Mesendoderm (in vitro differentiated cells): ENCODE measurements at regions not wholly inside any gene's neighbourhood (a gene's known extent, or its start where the extent isn't known, plus 50 kb on each side); places are given as distances from the start of the nearest gene placed in this dataset.

Source experiments
- DNase-seq: peaks from one replicate; pipeline ENCODE4 v3.0.0; 2013
- H2AK5ac ChIP-seq: 2 replicates; pipeline ENCODE4 v1.6.1; 2013; ENCODE audit warnings: low read length, inconsistent platforms
- H2BK120ac ChIP-seq: 2 replicates; pipeline ENCODE4 v1.6.1; 2013; ENCODE audit warnings: low read depth, mild to moderate bottlenecking, low read length, moderate library complexity, mixed read lengths
- H2BK15ac ChIP-seq: replicated peaks from 2 replicates; pipeline ENCODE4 v1.6.1; 2013; ENCODE audit warnings: low read depth, mild to moderate bottlenecking, moderate library complexity
- H2BK5ac ChIP-seq: 2 replicates; pipeline ENCODE4 v1.6.1; 2013; ENCODE audit warnings: low read length, inconsistent platforms
- H3K18ac ChIP-seq: 2 replicates; pipeline ENCODE4 v1.6.1; 2013; ENCODE audit warnings: mild to moderate bottlenecking, low read length, mixed read lengths
- H3K23ac ChIP-seq: one replicate; pipeline ENCODE4 v1.6.1; 2013; ENCODE audit warnings: low read length
- H3K27ac ChIP-seq: 2 replicates; pipeline ENCODE4 v1.5.1; 2013; ENCODE audit warnings: low read depth, mild to moderate bottlenecking, inconsistent platforms, low read length, moderate library complexity
- H3K27me3 ChIP-seq: 2 replicates; pipeline ENCODE4 v1.6.1; 2013; ENCODE audit warnings: low read length, control low read depth, mild to moderate bottlenecking, inconsistent platforms; ENCODE audit not compliant: insufficient read depth, poor library complexity
- H3K36me3 ChIP-seq: 2 replicates; pipeline ENCODE4 v1.6.1; 2013; ENCODE audit warnings: low read length, inconsistent platforms; ENCODE audit not compliant: control insufficient read depth, insufficient read depth
- H3K4ac ChIP-seq: one replicate; pipeline ENCODE4 v1.6.1; 2013; ENCODE audit warnings: low read depth, mild to moderate bottlenecking, low read length, moderate library complexity
- H3K4me1 ChIP-seq: 2 replicates; pipeline ENCODE4 v1.6.1; 2013; ENCODE audit warnings: low read depth, low read length, inconsistent platforms; ENCODE audit not compliant: control insufficient read depth
- H3K4me2 ChIP-seq: 2 replicates; pipeline ENCODE4 v1.6.1; 2013; ENCODE audit warnings: low read length
- H3K4me3 ChIP-seq: 2 replicates; pipeline ENCODE4 v1.5.1; 2013; ENCODE audit warnings: mild to moderate bottlenecking, low read length
- H3K56ac ChIP-seq: one replicate; pipeline ENCODE4 v1.6.1; 2013; ENCODE audit warnings: low read length
- H3K79me1 ChIP-seq: 2 replicates; pipeline ENCODE4 v1.6.1; 2013; ENCODE audit warnings: low read length, inconsistent platforms
- H3K79me2 ChIP-seq: 2 replicates; pipeline ENCODE4 v1.6.1; 2013; ENCODE audit warnings: mild to moderate bottlenecking, low read length; ENCODE audit not compliant: control insufficient read depth, insufficient read depth
- H3K9ac ChIP-seq: 2 replicates; pipeline ENCODE4 v1.6.1; 2013; ENCODE audit warnings: low read length, inconsistent platforms
- H4K5ac ChIP-seq: one replicate; pipeline ENCODE4 v1.6.1; 2013; ENCODE audit warnings: low read length
- H4K8ac ChIP-seq: one replicate; pipeline ENCODE4 v1.6.1; 2013; ENCODE audit warnings: low read depth, mild to moderate bottlenecking, control low read depth, low read length, moderate library complexity
- WGBS: extraction: QIAGEN DNeasy Blood & Tissue Kit; methylation state at CpG from one replicate; pipeline ENCODE4 v1.1.7; 2013; ENCODE audit warnings: low lambda C conversion rate, missing lambda C conversion rate; ENCODE audit not compliant: insufficient coverage; ENCODE audit errors: extremely low coverage; 5-methylcytosine and 5-hydroxymethylcytosine counted together

DNA sequence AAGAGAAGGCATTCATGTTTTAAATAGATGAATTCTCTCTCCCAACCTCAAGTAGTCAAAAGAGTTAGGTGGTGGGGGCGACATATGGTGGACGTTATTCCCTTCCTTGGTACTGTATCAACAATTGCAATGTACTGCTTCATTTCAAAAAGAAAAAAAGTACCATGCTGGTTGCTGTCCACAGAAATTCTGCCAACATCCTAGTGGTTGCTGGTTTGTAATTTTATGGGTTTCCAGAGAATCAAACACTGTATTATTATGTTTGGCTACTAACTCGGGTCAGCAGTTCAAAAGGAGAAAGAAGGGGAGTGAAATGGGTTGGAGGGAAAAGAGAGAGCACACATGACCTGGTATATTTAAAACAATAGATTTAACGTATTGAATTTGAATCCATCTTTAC is 61.1 kb upstream of the KCNJ16 start:
- H3K4me2 ChIP-seq: no peak overlapping the region
- no peaks in the 10 kb centered on the region for H3K79me1 ChIP-seq
- no peaks in the 10 kb centered on the region for H3K27me3 ChIP-seq
- H2BK15ac ChIP-seq: no peak overlapping the region
- no peak overlapping the region for H4K8ac ChIP-seq
- WGBS: no CpG with 5 or more reads among the region's 4 CpGs
- no peak for DNase-seq
- H2BK120ac ChIP-seq: no peak overlapping the region
- no peak overlapping the region for H3K9ac ChIP-seq
- no peaks in the 10 kb centered on the region for H3K4me1 ChIP-seq
- H3K23ac ChIP-seq: no peak overlapping the region
- no peaks in the 10 kb centered on the region for H3K79me2 ChIP-seq
- no peak overlapping the region for H3K18ac ChIP-seq
- no peak overlapping the region for H3K27ac ChIP-seq
- no peak overlapping the region for H3K56ac ChIP-seq
- H2BK5ac ChIP-seq: no peak overlapping the region
- H4K5ac ChIP-seq: no peak overlapping the region
- H3K36me3 ChIP-seq: no peaks in the 10 kb centered on the region
- H2AK5ac ChIP-seq: no peak overlapping the region
- no peak overlapping the region for H3K4ac ChIP-seq
- no peak overlapping the region for H3K4me3 ChIP-seq

GRCh38 chr17:70017112-70017511 is 57.9 kb upstream of the KCNJ16 start:
- H3K36me3 ChIP-seq: no peaks in the 10 kb centered on the region
- H3K56ac ChIP-seq: no peak overlapping the region
- no peaks in the 10 kb centered on the region for H3K27me3 ChIP-seq
- no peak overlapping the region for H4K8ac ChIP-seq
- no peak overlapping the region for H3K18ac ChIP-seq
- no peaks in the 10 kb centered on the region for H3K79me1 ChIP-seq
- no peak overlapping the region for H3K4ac ChIP-seq
- H3K4me2 ChIP-seq: no peak overlapping the region
- H3K4me1 ChIP-seq: no peaks in the 10 kb centered on the region
- H2BK5ac ChIP-seq: no peak overlapping the region
- DNase-seq: no peak
- no peak overlapping the region for H2BK120ac ChIP-seq
- H3K79me2 ChIP-seq: no peaks in the 10 kb centered on the region
- H2BK15ac ChIP-seq: no peak overlapping the region
- H3K27ac ChIP-seq: no peak overlapping the region
- H3K4me3 ChIP-seq: no peak overlapping the region
- H2AK5ac ChIP-seq: no peak overlapping the region
- no peak overlapping the region for H4K5ac ChIP-seq
- H3K9ac ChIP-seq: no peak overlapping the region
- no CpG with 5 or more reads among the region's 1 CpG for WGBS
- no peak overlapping the region for H3K23ac ChIP-seq

- Histone ChIP-seq H3K79me2 (no peaks in the 10 kb centered on the region), H2BK15ac (no peak overlapping the region), H3K79me1 (no peaks in the 10 kb centered on the region), H3K56ac (no peak overlapping the region), H2AK5ac (no peak overlapping the region), H3K23ac (no peak overlapping the region), H4K8ac (no peak overlapping the region), H3K36me3 (no peaks in the 10 kb centered on the region), H3K4me3 (no peak overlapping the region), H3K27me3 (no peaks in the 10 kb centered on the region), H4K5ac (no peak overlapping the region), H3K9ac (no peak overlapping the region), H3K4ac (no peak overlapping the region), H3K4me2 (no peak overlapping the region), H2BK120ac (no peak overlapping the region), H3K18ac (no peak overlapping the region), H2BK5ac (no peak overlapping the region), H3K27ac (no peak overlapping the region), H3K4me1 (no peaks in the 10 kb centered on the region)
- no peak for DNase-seq
Observed at GRCh38 chr17:70017941-70018340, 57.1 kb upstream of the KCNJ16 start.

DNA sequence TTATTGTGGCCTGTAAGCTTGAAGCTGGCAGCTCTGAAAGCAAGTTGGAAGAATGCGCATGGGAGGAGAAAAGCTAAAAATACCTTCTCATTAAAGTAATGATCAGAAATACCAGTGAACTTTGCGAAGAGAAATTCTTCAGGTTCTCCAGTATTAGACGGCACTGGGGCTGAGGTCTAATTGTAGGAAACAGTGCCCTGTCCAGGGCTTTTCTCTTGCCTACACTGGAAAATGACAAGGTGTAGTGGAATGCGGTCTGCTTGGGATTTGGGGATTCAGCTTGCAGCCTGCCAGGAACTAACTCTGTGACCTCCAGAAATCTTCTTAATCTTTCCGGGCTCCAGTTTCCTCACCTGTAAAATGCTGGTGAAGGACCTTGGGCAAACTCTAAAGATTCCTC is 53.3 kb upstream of the KCNJ16 start:
- Histone ChIP-seq H2BK5ac (no peak overlapping the region), H2BK15ac (no peak overlapping the region), H3K4me2 (no peak overlapping the region), H3K27me3 (no peaks in the 10 kb centered on the region), H3K4me1 (no peaks in the 10 kb centered on the region), H3K56ac (no peak overlapping the region), H3K79me1 (no peaks in the 10 kb centered on the region), H3K18ac (peak overlapping the region; percentile 39), H3K36me3 (no peaks in the 10 kb centered on the region), H3K4ac (no peak overlapping the region), H3K9ac (no peak overlapping the region), H3K79me2 (no peaks in the 10 kb centered on the region), H3K4me3 (no peak overlapping the region), H2AK5ac (no peak overlapping the region), H2BK120ac (no peak overlapping the region), H3K23ac (no peak overlapping the region), H4K8ac (no peak overlapping the region), H4K5ac (no peak overlapping the region), H3K27ac (no peak overlapping the region)
- no CpG with 5 or more reads among the region's 5 CpGs for WGBS
- peak; percentile 21 for DNase-seq

GRCh38 chr17:70022175-70022574 is 52.9 kb upstream of the KCNJ16 start:
- Histone ChIP-seq H3K23ac (no peak overlapping the region), H3K4ac (no peak overlapping the region), H3K79me1 (no peaks in the 10 kb centered on the region), H2BK120ac (no peak overlapping the region), H2BK5ac (no peak overlapping the region), H3K79me2 (no peaks in the 10 kb centered on the region), H4K5ac (no peak overlapping the region), H3K36me3 (no peaks in the 10 kb centered on the region), H4K8ac (no peak overlapping the region), H3K56ac (no peak overlapping the region), H3K4me3 (no peak overlapping the region), H3K27ac (no peak overlapping the region), H3K27me3 (no peaks in the 10 kb centered on the region), H2AK5ac (no peak overlapping the region), H2BK15ac (no peak overlapping the region), H3K4me2 (no peak overlapping the region), H3K9ac (no peak overlapping the region), H3K4me1 (no peaks in the 10 kb centered on the region), H3K18ac (no peak overlapping the region)
- no CpG with 5 or more reads among the region's 3 CpGs for WGBS
- no peak for DNase-seq

- no peak overlapping the region for H3K56ac ChIP-seq
- H3K23ac ChIP-seq: no peak overlapping the region
- no peak overlapping the region for H3K9ac ChIP-seq
- H2AK5ac ChIP-seq: no peak overlapping the region
- no peak overlapping the region for H3K18ac ChIP-seq
- no peak overlapping the region for H4K8ac ChIP-seq
- no peak overlapping the region for H3K4ac ChIP-seq
- no peak overlapping the region for H2BK5ac ChIP-seq
- no peaks in the 10 kb centered on the region for H3K4me1 ChIP-seq
- no peak for DNase-seq
- H4K5ac ChIP-seq: no peak overlapping the region
- H2BK120ac ChIP-seq: no peak overlapping the region
- no peak overlapping the region for H2BK15ac ChIP-seq
- H3K79me2 ChIP-seq: no peaks in the 10 kb centered on the region
- WGBS: no CpG with 5 or more reads among the region's 1 CpG
- no peak overlapping the region for H3K27ac ChIP-seq
- no peak overlapping the region for H3K4me3 ChIP-seq
- H3K4me2 ChIP-seq: no peak overlapping the region
- H3K79me1 ChIP-seq: no peaks in the 10 kb centered on the region
- H3K36me3 ChIP-seq: no peaks in the 10 kb centered on the region
- no peaks in the 10 kb centered on the region for H3K27me3 ChIP-seq
Observed at GRCh38 chr17:70024253-70024652, 50.8 kb upstream of the KCNJ16 start.
